ENCODE measurements at regions not wholly inside any gene's neighbourhood (a gene's known extent, or its start where the extent isn't known, plus 50 kb on each side); places are given as distances from the start of the nearest gene placed in this dataset.

DNA sequence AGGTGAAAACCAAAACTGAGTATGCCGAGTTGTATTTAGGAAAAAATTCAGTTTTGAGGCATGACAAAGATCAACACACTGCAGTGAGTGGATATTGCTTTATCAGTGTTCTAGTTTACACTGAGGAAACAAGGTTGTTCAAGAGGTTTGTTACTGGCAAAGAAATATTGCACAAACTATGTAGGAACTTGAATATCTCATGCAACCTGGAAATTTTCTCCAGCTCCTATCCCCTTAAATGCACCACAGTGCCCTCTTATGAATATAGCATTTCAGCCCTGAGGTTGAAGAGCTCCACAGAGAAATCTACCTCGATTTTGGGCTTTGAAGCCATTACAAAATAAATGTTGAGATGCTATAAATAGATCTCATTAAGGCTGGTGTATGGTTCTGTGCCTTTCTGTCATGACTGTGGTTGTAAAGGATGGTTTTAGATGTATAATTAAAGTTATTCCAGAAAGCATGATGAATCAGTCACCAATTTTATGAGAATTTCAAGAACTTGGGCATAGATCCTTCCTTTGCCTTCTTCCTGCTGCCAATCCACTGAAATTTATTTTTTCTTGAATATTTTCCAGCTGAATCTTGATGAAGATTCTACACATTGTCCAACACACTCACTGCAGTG is 159.3 kb downstream of the SPATA31D1 start:
- Histone ChIP-seq H3K79me1 (ENCODE audit: low read depth, low read length) (no peaks in the 10 kb centered on the region), H3K4me3 (ENCODE audit: low read length in 2 of 2) (no peak overlapping the region), H3K9ac (ENCODE audit: low read depth, low read length, poor library complexity) (no peak overlapping the region), H2AK5ac (ENCODE audit: low read depth, low read length) (no peak overlapping the region), H3K14ac (ENCODE audit: low read length) (no peak overlapping the region), H3K18ac (ENCODE audit: low read length) (no peak overlapping the region), H3K4ac (ENCODE audit: low read length) (no peak overlapping the region), H3K9me3 (replicated peaks in 1 of 2; ENCODE audit: control insufficient read depth in 2 of 2, insufficient read depth in 1 of 2, low read depth in 1 of 2, low read length in 2 of 2) (no peaks in the 10 kb centered on the region), H4K91ac (ENCODE audit: low read depth, low read length, poor library complexity) (no peak overlapping the region), H2BK5ac (ENCODE audit: low read length) (no peak overlapping the region), H3K27ac (replicated peaks; ENCODE audit: low read length) (no peak overlapping the region), H4K8ac (ENCODE audit: low read depth, low read length) (no peak overlapping the region), H2BK120ac (ENCODE audit: low read depth, low read length) (no peak overlapping the region), H3K36me3 (replicated peaks in 1 of 2; ENCODE audit: control insufficient read depth in 2 of 2, insufficient read depth in 2 of 2, low read length in 2 of 2) (no peaks in the 10 kb centered on the region), H2BK15ac (ENCODE audit: low read length) (no peak overlapping the region), H3K4me2 (ENCODE audit: insufficient read depth, low read length, poor library complexity, severe bottlenecking) (no peak overlapping the region), H3K23ac (ENCODE audit: low read depth, low read length, poor library complexity) (no peak overlapping the region), H3K4me1 (ENCODE audit: control insufficient read depth in 2 of 2, insufficient read depth in 1 of 2, low read depth in 1 of 2, low read length in 2 of 2) (peaks cover 0 to 1% of the 10 kb centered on the region in 2 donors), H2BK12ac (ENCODE audit: low read length) (no peak overlapping the region), H3K27me3 (ENCODE audit: control insufficient read depth in 3 of 3, insufficient read depth in 3 of 3, low read depth in 1 of 3, low read length in 3 of 3) (no peaks in the 10 kb centered on the region), H2AFZ (ENCODE audit: low read length) (no peak overlapping the region)
- DNase-seq (ENCODE audit: low spot score): no peak
- no CpG with 5 or more reads among the region's 2 CpGs for WGBS, 2 donors (ENCODE audit: extremely low coverage in 2 of 2, insufficient read length in 2 of 2, insufficient replicate concordance in 1 of 2)

DNA sequence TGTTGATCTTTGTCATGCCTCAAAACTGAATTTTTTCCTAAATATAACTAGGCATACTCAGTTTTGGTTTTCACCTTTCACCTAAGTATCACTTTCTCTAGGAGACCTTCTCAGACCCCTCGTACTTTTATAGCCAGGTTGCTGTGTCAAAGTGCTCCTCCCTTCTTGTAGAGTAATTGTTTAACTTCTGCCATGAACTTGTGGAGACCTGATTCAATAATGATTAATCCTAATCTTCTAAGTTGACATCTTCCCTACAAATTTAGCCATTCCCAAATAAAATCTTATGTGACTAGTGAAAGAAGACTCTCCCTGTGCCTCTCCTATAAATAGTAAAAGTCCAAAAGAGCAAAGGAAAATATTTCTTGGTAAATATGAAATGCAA is 159.8 kb downstream of the SPATA31D1 start:
- no peak overlapping the region for H3K18ac ChIP-seq (ENCODE audit: low read length)
- no peak overlapping the region for H3K14ac ChIP-seq (ENCODE audit: low read length)
- H3K23ac ChIP-seq (ENCODE audit: low read depth, low read length, poor library complexity): no peak overlapping the region
- H3K9ac ChIP-seq (ENCODE audit: low read depth, low read length, poor library complexity): no peak overlapping the region
- H2BK12ac ChIP-seq (ENCODE audit: low read length): no peak overlapping the region
- no peak overlapping the region for H2AFZ ChIP-seq (ENCODE audit: low read length)
- no CpG with 5 or more reads among the region's 1 CpG for WGBS, 2 donors (ENCODE audit: extremely low coverage in 2 of 2, insufficient read length in 2 of 2, insufficient replicate concordance in 1 of 2)
- no peaks in the 10 kb centered on the region for H3K36me3 ChIP-seq (replicated peaks in 1 of 2; ENCODE audit: control insufficient read depth in 2 of 2, insufficient read depth in 2 of 2, low read length in 2 of 2)
- no peak overlapping the region for H2AK5ac ChIP-seq (ENCODE audit: low read depth, low read length)
- no peak overlapping the region for H3K4me2 ChIP-seq (ENCODE audit: insufficient read depth, low read length, poor library complexity, severe bottlenecking)
- H3K9me3 ChIP-seq (replicated peaks in 1 of 2; ENCODE audit: control insufficient read depth in 2 of 2, insufficient read depth in 1 of 2, low read depth in 1 of 2, low read length in 2 of 2): no peaks in the 10 kb centered on the region
- H3K27ac ChIP-seq (replicated peaks; ENCODE audit: low read length): no peak overlapping the region
- no peak overlapping the region for H2BK15ac ChIP-seq (ENCODE audit: low read length)
- no peak overlapping the region for H3K4me3 ChIP-seq (ENCODE audit: low read length in 2 of 2)
- no peaks in the 10 kb centered on the region for H3K27me3 ChIP-seq (ENCODE audit: control insufficient read depth in 3 of 3, insufficient read depth in 3 of 3, low read depth in 1 of 3, low read length in 3 of 3)
- no peak for DNase-seq (ENCODE audit: low spot score)
- H3K79me1 ChIP-seq (ENCODE audit: low read depth, low read length): no peaks in the 10 kb centered on the region
- no peak overlapping the region for H4K91ac ChIP-seq (ENCODE audit: low read depth, low read length, poor library complexity)
- no peak overlapping the region for H2BK5ac ChIP-seq (ENCODE audit: low read length)
- H3K4ac ChIP-seq (ENCODE audit: low read length): no peak overlapping the region
- no peak overlapping the region for H2BK120ac ChIP-seq (ENCODE audit: low read depth, low read length)
- peaks cover 0 to 1% of the 10 kb centered on the region in 2 donors for H3K4me1 ChIP-seq (ENCODE audit: control insufficient read depth in 2 of 2, insufficient read depth in 1 of 2, low read depth in 1 of 2, low read length in 2 of 2)
- H4K8ac ChIP-seq (ENCODE audit: low read depth, low read length): no peak overlapping the region

- DNase-seq (ENCODE audit: low spot score): no peak
- Histone ChIP-seq H2BK15ac (ENCODE audit: low read length) (no peak overlapping the region), H3K36me3 (replicated peaks in 1 of 2; ENCODE audit: control insufficient read depth in 2 of 2, insufficient read depth in 2 of 2, low read length in 2 of 2) (no peaks in the 10 kb centered on the region), H3K18ac (ENCODE audit: low read length) (no peak overlapping the region), H3K14ac (ENCODE audit: low read length) (no peak overlapping the region), H3K9me3 (replicated peaks in 1 of 2; ENCODE audit: control insufficient read depth in 2 of 2, insufficient read depth in 1 of 2, low read depth in 1 of 2, low read length in 2 of 2) (no peaks in the 10 kb centered on the region), H2AK5ac (ENCODE audit: low read depth, low read length) (no peak overlapping the region), H3K4me3 (ENCODE audit: low read length in 2 of 2) (no peak overlapping the region), H3K4me2 (ENCODE audit: insufficient read depth, low read length, poor library complexity, severe bottlenecking) (no peak overlapping the region), H4K8ac (ENCODE audit: low read depth, low read length) (no peak overlapping the region), H2BK120ac (ENCODE audit: low read depth, low read length) (no peak overlapping the region), H2AFZ (ENCODE audit: low read length) (no peak overlapping the region), H3K27ac (replicated peaks; ENCODE audit: low read length) (no peak overlapping the region), H3K79me1 (ENCODE audit: low read depth, low read length) (no peaks in the 10 kb centered on the region), H4K91ac (ENCODE audit: low read depth, low read length, poor library complexity) (no peak overlapping the region), H3K4me1 (ENCODE audit: control insufficient read depth in 2 of 2, insufficient read depth in 1 of 2, low read depth in 1 of 2, low read length in 2 of 2) (peaks cover 0 to 1% of the 10 kb centered on the region in 2 donors), H2BK5ac (ENCODE audit: low read length) (no peak overlapping the region), H3K27me3 (ENCODE audit: control insufficient read depth in 3 of 3, insufficient read depth in 3 of 3, low read depth in 1 of 3, low read length in 3 of 3) (no peaks in the 10 kb centered on the region), H2BK12ac (ENCODE audit: low read length) (no peak overlapping the region), H3K23ac (ENCODE audit: low read depth, low read length, poor library complexity) (no peak overlapping the region), H3K4ac (ENCODE audit: low read length) (no peak overlapping the region), H3K9ac (ENCODE audit: low read depth, low read length, poor library complexity) (no peak overlapping the region)
- WGBS, 2 donors (ENCODE audit: extremely low coverage in 2 of 2, insufficient read length in 2 of 2, insufficient replicate concordance in 1 of 2): no CpG with 5 or more reads among the region's 8 CpGs
These were observed 160.4 kb downstream of the SPATA31D1 start for GRCh38 chr9:82148901-82149461.

DNA sequence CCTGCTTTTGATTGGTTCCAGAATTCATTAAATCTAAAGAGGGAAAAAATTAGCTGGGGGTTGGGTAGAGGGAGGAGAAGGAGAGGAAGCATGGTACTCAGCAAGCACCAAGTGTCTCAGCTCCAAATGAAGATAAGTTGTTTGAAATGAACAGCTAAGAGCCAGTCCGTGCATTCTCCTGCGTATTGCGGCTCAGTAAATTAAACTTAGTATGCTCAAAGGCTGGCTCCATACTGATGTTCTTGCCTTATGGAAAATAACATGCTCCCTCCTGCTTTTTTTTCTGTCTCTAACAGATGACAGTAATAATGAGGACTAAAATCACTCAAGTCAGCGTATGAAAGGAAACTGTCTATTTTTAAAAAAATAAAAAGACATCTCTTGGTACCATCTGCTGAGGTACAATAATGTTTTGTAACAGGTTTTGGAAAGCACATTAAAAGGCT is 161.0 kb downstream of the SPATA31D1 start:
- Histone ChIP-seq H3K14ac (ENCODE audit: low read length) (no peak overlapping the region), H3K4me3 (ENCODE audit: low read length in 2 of 2) (no peak overlapping the region), H2BK15ac (ENCODE audit: low read length) (no peak overlapping the region), H2AK5ac (ENCODE audit: low read depth, low read length) (no peak overlapping the region), H3K27me3 (ENCODE audit: control insufficient read depth in 3 of 3, insufficient read depth in 3 of 3, low read depth in 1 of 3, low read length in 3 of 3) (no peaks in the 10 kb centered on the region), H3K9me3 (replicated peaks in 1 of 2; ENCODE audit: control insufficient read depth in 2 of 2, insufficient read depth in 1 of 2, low read depth in 1 of 2, low read length in 2 of 2) (no peaks in the 10 kb centered on the region), H2AFZ (ENCODE audit: low read length) (no peak overlapping the region), H2BK12ac (ENCODE audit: low read length) (no peak overlapping the region), H3K4ac (ENCODE audit: low read length) (no peak overlapping the region), H4K91ac (ENCODE audit: low read depth, low read length, poor library complexity) (no peak overlapping the region), H2BK5ac (ENCODE audit: low read length) (no peak overlapping the region), H3K9ac (ENCODE audit: low read depth, low read length, poor library complexity) (no peak overlapping the region), H3K27ac (replicated peaks; ENCODE audit: low read length) (no peak overlapping the region), H3K18ac (ENCODE audit: low read length) (no peak overlapping the region), H3K23ac (ENCODE audit: low read depth, low read length, poor library complexity) (no peak overlapping the region), H3K36me3 (replicated peaks in 1 of 2; ENCODE audit: control insufficient read depth in 2 of 2, insufficient read depth in 2 of 2, low read length in 2 of 2) (no peaks in the 10 kb centered on the region), H3K4me1 (ENCODE audit: control insufficient read depth in 2 of 2, insufficient read depth in 1 of 2, low read depth in 1 of 2, low read length in 2 of 2) (peaks cover 0 to 1% of the 10 kb centered on the region in 2 donors), H2BK120ac (ENCODE audit: low read depth, low read length) (no peak overlapping the region), H3K79me1 (ENCODE audit: low read depth, low read length) (no peaks in the 10 kb centered on the region), H3K4me2 (ENCODE audit: insufficient read depth, low read length, poor library complexity, severe bottlenecking) (no peak overlapping the region), H4K8ac (ENCODE audit: low read depth, low read length) (no peak overlapping the region)
- DNase-seq (ENCODE audit: low spot score): no peak
- WGBS, 2 donors (ENCODE audit: extremely low coverage in 2 of 2, insufficient read length in 2 of 2, insufficient replicate concordance in 1 of 2): no CpG with 5 or more reads among the region's 4 CpGs
